ENCODE measurements at regions not wholly inside any gene's neighbourhood (a gene's known extent, or its start where the extent isn't known, plus 50 kb on each side); places are given as distances from the start of the nearest gene placed in this dataset.
A peak's percentile ranks its signal among the peaks of the same experiment; 100 is the strongest.
"Not testable (repeated sequence)": the region's sequence is repeated elsewhere in the genome, so short reads cannot be mapped to it uniquely, and the experiment has no call there.

- DNase-seq: no peak
Observed at GRCh38 chr5:104111632-104112031, 549.0 kb upstream of the NUDT12 start.

- DNase-seq: no peak
Observed at GRCh38 chr5:104096451-104096850, 533.9 kb upstream of the NUDT12 start.

GRCh38 chr5:104095527-104095926 is 532.9 kb upstream of the NUDT12 start:
- DNase-seq: no peak

GRCh38 chr5:104088876-104089778 is 526.5 kb upstream of the NUDT12 start:
- DNase-seq: no peak

- no peak for DNase-seq
Observed at GRCh38 chr5:104084896-104085295, 522.3 kb upstream of the NUDT12 start.

- no peak for DNase-seq
Observed at GRCh38 chr5:104082754-104083153, 520.2 kb upstream of the NUDT12 start.

GRCh38 chr5:104081232-104081631 is 518.6 kb upstream of the NUDT12 start:
- no peak for DNase-seq

- no peak for DNase-seq
Observed at GRCh38 chr5:104080646-104081175, 518.1 kb upstream of the NUDT12 start.

GRCh38 chr5:104079861-104080645 is 517.5 kb upstream of the NUDT12 start:
- not testable (repeated sequence) for DNase-seq

GRCh38 chr5:104071887-104072286 is 509.3 kb upstream of the NUDT12 start:
- DNase-seq: no peak

- no peak for DNase-seq
Observed at GRCh38 chr5:104062621-104063377, 500.2 kb upstream of the NUDT12 start.

- DNase-seq: no peak
Observed at GRCh38 chr5:104061707-104062106, 499.1 kb upstream of the NUDT12 start.

- DNase-seq: no peak
Observed at GRCh38 chr5:104053353-104053649, 490.7 kb upstream of the NUDT12 start.

- DNase-seq: peak in 2 of 3 donors; percentile 2
Observed at GRCh38 chr5:104052558-104053352, 490.2 kb upstream of the NUDT12 start.

GRCh38 chr5:104050436-104050835 is 487.8 kb upstream of the NUDT12 start:
- peak in 1 of 3 donors; percentile 3 for DNase-seq

- no peak for DNase-seq
Observed at GRCh38 chr5:104049752-104050151, 487.2 kb upstream of the NUDT12 start.

- DNase-seq: no peak
Observed at GRCh38 chr5:104048231-104048630, 485.6 kb upstream of the NUDT12 start.

- no peak for DNase-seq
Observed at GRCh38 chr5:104045987-104046386, 483.4 kb upstream of the NUDT12 start.

GRCh38 chr5:104039871-104040270 is 477.3 kb upstream of the NUDT12 start:
- not testable (repeated sequence) for DNase-seq

GRCh38 chr5:104037136-104037535 is 474.5 kb upstream of the NUDT12 start:
- DNase-seq: not testable (repeated sequence)

- DNase-seq: not testable (repeated sequence)
Observed at GRCh38 chr5:104033186-104033585, 470.6 kb upstream of the NUDT12 start.
